Vagina (tissue), 2 donors: ENCODE measurements at regions not wholly inside any gene's neighbourhood (a gene's known extent, or its start where the extent isn't known, plus 50 kb on each side); places are given as distances from the start of the nearest gene placed in this dataset.

Source experiments
- DNase-seq, 2 donors: peaks; one replicate each; pipeline ENCODE4 v3.0.0-alpha.2; 2017; ENCODE audit errors: extremely low spot score in 2 of 2
- H3K27ac ChIP-seq: fragments of 200-600 bp; sonication (generic); one replicate; pipeline ENCODE4 v1.5.1; 2019
- H3K27me3 ChIP-seq: fragments of 200-600 bp; sonication (generic); one replicate; pipeline ENCODE4 v1.5.1; 2019
- H3K36me3 ChIP-seq, 2 donors: fragments of 200-600 bp; sonication (generic); one replicate each; pipeline ENCODE4 v1.5.1; 2017 to 2019
- H3K4me1 ChIP-seq: fragments of 200-600 bp; sonication (generic); one replicate; pipeline ENCODE4 v1.5.1; 2019
- H3K4me3 ChIP-seq, 2 donors: fragments of 200-600 bp; sonication (generic); 1 replicate in 1 of 2; 2 replicates in 1 of 2; pipeline ENCODE4 v1.5.1; 2016 to 2019
- H3K9me3 ChIP-seq: fragments of 200-600 bp; sonication (generic); one replicate; pipeline ENCODE4 v1.5.1; 2019
- POLR2A ChIP-seq, 2 donors: fragments of 450-650 bp; IDR thresholded peaks; one replicate each; pipeline ENCODE4 v1.6.1; 2017; ENCODE audit warnings: antibody characterized with exemption in 2 of 2, mild to moderate bottlenecking in 2 of 2, moderate library complexity in 2 of 2
- POLR2AphosphoS5 ChIP-seq, 2 donors: sonication (generic); formaldehyde crosslinking; IDR thresholded peaks; one replicate each; pipeline ENCODE4 v1.9.0; 2017; ENCODE audit warnings: antibody characterized with exemption in 2 of 2, mild to moderate bottlenecking in 2 of 2, low read depth in 1 of 2; ENCODE audit not compliant: insufficient read depth in 1 of 2
- intact Hi-C: fragments of 100-400 bp; cut with DNase I; formaldehyde crosslinking; loops from one replicate; pipeline ENCODE4 v1.15.1; 2023
- TF ChIP-seq, protein P1 (sequence below), 3 experiments: fragments of 450-650 bp in 2 of 3; fragments of 200-600 bp in 1 of 3; sonication (generic) in 1 of 3; IDR thresholded peaks; one replicate each; pipeline ENCODE4 v1.5.1; 2017 to 2019; ENCODE audit warnings: antibody characterized with exemption in 3 of 3, mild to moderate bottlenecking in 2 of 3, moderate library complexity in 2 of 3

- intact Hi-C loops, result no loop called here
- Histone ChIP-seq H3K4me1 (no peaks in the 10 kb centered on the region), H3K27me3 (no peaks in the 10 kb centered on the region), H3K36me3 (no peaks in the 10 kb centered on the region), H3K9me3 (no peaks in the 10 kb centered on the region), H3K27ac (no peak overlapping the region), H3K4me3 (no peak overlapping the region)
- no peak for TF ChIP-seq POLR2A (IDR thresholded peaks at IDR 0.05)
- TF ChIP-seq POLR2AphosphoS5 (IDR thresholded peaks at IDR 0.05; ENCODE audit: insufficient read depth in 1 of 2, low read depth in 1 of 2), result no peak
- TF ChIP-seq, protein P1, sequence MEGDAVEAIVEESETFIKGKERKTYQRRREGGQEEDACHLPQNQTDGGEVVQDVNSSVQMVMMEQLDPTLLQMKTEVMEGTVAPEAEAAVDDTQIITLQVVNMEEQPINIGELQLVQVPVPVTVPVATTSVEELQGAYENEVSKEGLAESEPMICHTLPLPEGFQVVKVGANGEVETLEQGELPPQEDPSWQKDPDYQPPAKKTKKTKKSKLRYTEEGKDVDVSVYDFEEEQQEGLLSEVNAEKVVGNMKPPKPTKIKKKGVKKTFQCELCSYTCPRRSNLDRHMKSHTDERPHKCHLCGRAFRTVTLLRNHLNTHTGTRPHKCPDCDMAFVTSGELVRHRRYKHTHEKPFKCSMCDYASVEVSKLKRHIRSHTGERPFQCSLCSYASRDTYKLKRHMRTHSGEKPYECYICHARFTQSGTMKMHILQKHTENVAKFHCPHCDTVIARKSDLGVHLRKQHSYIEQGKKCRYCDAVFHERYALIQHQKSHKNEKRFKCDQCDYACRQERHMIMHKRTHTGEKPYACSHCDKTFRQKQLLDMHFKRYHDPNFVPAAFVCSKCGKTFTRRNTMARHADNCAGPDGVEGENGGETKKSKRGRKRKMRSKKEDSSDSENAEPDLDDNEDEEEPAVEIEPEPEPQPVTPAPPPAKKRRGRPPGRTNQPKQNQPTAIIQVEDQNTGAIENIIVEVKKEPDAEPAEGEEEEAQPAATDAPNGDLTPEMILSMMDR (IDR thresholded peaks at IDR 0.05), result no peak
- no peak for DNase-seq
These were observed 172.1 kb upstream of the SMAD3 start for GRCh38 chr15:66893294-66893693.

GRCh38 chr15:66894363-66894762 is 171.0 kb upstream of the SMAD3 start:
- Histone ChIP-seq H3K27me3 (no peaks in the 10 kb centered on the region), H3K36me3 (no peaks in the 10 kb centered on the region), H3K4me3 (no peak overlapping the region), H3K4me1 (no peaks in the 10 kb centered on the region), H3K9me3 (no peaks in the 10 kb centered on the region), H3K27ac (no peak overlapping the region)
- intact Hi-C loops, result no loop called here
- no peak for TF ChIP-seq POLR2A (IDR thresholded peaks at IDR 0.05)
- TF ChIP-seq, protein P1 (IDR thresholded peaks at IDR 0.05), result no peak
- no peak for TF ChIP-seq POLR2AphosphoS5 (IDR thresholded peaks at IDR 0.05; ENCODE audit: insufficient read depth in 1 of 2, low read depth in 1 of 2)
- peak; percentile 19 to 20 for DNase-seq

- TF ChIP-seq, protein P1 (IDR thresholded peaks at IDR 0.05), result no peak
- no peak for TF ChIP-seq POLR2A (IDR thresholded peaks at IDR 0.05)
- TF ChIP-seq POLR2AphosphoS5 (IDR thresholded peaks at IDR 0.05; ENCODE audit: insufficient read depth in 1 of 2, low read depth in 1 of 2), result no peak
- Histone ChIP-seq H3K36me3 (no peaks in the 10 kb centered on the region), H3K4me3 (no peak overlapping the region), H3K27ac (no peak overlapping the region), H3K9me3 (no peaks in the 10 kb centered on the region), H3K4me1 (no peaks in the 10 kb centered on the region), H3K27me3 (no peaks in the 10 kb centered on the region)
- intact Hi-C loops, result no loop called here
- peak; percentile 37 to 58 for DNase-seq
These were observed 170.2 kb upstream of the SMAD3 start for GRCh38 chr15:66894986-66895780.

- H3K4me1 ChIP-seq, result no peaks in the 10 kb centered on the region
- H3K36me3 ChIP-seq, result no peaks in the 10 kb centered on the region
- H3K4me3 ChIP-seq, result no peak overlapping the region
- H3K27ac ChIP-seq, result no peak overlapping the region
- intact Hi-C loops, result no loop called here
- DNase-seq, result peak; percentile 52 to 56
- no peak for TF ChIP-seq POLR2A (IDR thresholded peaks at IDR 0.05)
- H3K27me3 ChIP-seq, result no peaks in the 10 kb centered on the region
- H3K9me3 ChIP-seq, result no peaks in the 10 kb centered on the region
These were observed 169.5 kb upstream of the SMAD3 start for GRCh38 chr15:66895794-66896453.

DNA sequence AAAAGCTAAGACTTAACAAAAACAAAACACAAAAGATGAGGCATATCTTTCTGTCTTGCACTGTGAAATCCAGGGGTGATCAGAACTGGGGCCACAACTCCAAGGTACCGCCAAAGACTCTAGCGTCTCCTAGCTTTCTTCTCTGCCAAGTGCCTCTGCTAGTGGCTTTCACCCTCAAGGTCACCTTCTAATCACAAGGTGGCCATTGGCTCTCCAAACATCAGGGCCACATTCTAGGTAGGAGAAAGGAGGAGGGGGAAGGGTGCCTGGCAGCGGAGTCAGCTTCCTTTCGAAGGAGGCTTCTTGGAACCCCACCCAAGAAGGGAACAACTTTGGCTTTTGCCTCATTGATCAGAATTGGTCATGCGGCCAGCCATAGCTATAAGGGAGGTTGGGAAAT is 168.8 kb upstream of the SMAD3 start:
- Histone ChIP-seq H3K27me3 (no peaks in the 10 kb centered on the region), H3K27ac (no peak overlapping the region), H3K9me3 (no peaks in the 10 kb centered on the region), H3K4me3 (no peak overlapping the region), H3K4me1 (no peaks in the 10 kb centered on the region), H3K36me3 (no peaks in the 10 kb centered on the region)
- intact Hi-C loops, result no loop called here
- peak; percentile 49 for DNase-seq
- TF ChIP-seq POLR2A (IDR thresholded peaks at IDR 0.05), result no peak
- no peak for TF ChIP-seq POLR2AphosphoS5 (IDR thresholded peaks at IDR 0.05; ENCODE audit: insufficient read depth in 1 of 2, low read depth in 1 of 2)
- TF ChIP-seq, protein P1 (IDR thresholded peaks at IDR 0.05), result no peak
